NCI-H146 (cell line): ENCODE measurements at regions not wholly inside any gene's neighbourhood (a gene's known extent, or its start where the extent isn't known, plus 50 kb on each side); places are given as distances from the start of the nearest gene placed in this dataset.
A peak's percentile ranks its signal among the peaks of the same experiment; 100 is the strongest.
"Not testable (repeated sequence)": the region's sequence is repeated elsewhere in the genome, so short reads cannot be mapped to it uniquely, and the experiment has no call there.

ENCODE experiments used
- DNase-seq: peaks from one replicate; lab custom pipeline; 2025; lab: John Stamatoyannopoulos, UW

DNA sequence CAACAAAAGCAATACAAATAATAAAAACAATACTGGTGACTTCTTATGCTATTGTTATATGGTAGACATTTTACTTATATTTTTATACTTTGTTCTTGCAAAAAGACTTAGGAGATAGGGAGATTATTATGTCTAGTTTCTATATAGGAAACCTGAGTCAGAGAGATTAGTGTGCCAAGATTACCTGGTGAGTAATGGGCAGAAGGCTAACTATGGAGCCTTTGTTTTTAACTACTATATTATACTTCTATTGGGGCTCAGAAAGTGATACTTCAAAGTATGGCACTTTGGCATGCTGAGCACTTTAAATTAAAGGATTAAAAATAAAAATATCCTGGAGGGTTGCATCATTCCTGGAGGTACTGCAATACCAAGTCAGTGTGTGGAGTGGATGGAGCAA lies 117.5 kb upstream of the CLINT1 start:
- DNase-seq: no peak

DNA sequence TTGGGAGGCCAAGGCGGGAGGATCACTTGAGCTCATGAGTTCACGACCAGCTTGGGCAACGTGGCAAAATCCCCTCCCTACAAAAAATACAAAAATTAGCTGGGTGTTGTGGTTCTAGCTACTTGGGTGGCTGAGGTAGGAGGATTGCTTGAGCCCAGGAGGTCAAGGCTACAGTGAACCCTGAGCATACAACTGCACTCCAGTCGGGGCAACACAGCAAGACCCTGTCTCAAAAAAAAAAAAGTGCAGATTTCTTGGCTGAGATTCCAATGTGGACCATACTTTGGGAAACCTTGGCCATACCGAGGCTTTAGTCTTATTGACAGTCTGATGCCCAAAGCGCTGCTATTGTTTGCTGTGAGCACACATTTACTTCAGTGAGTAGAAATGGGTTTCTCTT lies 113.6 kb upstream of the CLINT1 start:
- no peak for DNase-seq

GRCh38 chr5:157971571-157972216 lies 112.7 kb upstream of the CLINT1 start:
- DNase-seq: peak; percentile 39

- not testable (repeated sequence) for DNase-seq
Measured at GRCh38 chr5:157968570-157968969, 109.6 kb upstream of the CLINT1 start.

GRCh38 chr5:157965989-157966388 lies 107.0 kb upstream of the CLINT1 start:
- no peak for DNase-seq

DNA sequence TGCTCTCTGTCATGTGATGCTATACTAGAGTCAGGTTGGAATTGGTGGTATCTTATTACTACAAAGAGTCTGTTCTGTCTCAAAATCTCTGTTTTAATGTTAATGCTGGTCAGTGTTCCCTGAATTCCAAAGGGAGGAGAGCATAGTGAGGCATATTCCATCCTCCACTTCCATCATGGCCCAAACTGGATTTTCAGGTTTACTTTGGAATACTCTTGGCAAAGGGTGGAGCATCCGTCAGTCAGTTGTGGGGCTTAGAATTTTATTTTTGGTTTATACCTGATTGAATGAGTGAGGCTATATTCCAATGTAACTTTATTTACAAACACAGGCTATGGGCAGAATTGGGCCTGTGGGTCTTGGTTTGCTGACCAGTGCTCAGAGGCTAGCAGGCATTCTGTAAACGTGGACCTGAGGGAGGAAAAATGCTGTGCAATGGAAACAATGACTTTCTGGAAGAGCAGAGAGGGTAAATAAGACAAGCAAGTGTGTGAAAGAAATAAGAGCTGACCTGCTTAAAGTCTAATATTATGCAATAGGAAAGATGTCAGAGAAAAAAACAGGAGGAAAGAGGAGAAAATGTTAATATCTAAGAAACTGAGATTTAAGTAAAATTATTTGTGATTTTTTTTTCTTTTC lies 106.2 kb upstream of the CLINT1 start:
- DNase-seq: no peak

DNA sequence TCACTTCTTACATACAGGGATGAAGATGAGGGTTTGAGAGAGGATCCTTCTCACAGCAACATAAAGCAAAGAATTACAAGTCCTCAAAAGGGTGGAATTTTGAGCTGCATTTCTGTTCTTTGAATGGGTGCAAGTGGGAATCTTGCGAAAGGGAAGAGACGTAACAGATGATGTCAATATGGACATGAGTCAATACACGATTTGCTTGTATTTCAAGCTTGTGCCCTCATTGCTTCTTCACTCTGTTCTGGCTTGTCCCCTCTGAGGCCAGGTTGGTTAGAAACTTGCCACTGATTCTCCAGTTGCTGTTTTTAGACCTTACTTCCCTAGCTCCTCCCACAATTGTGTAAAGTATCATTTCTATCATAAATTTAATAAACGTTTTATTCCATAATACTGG lies 104.8 kb upstream of the CLINT1 start:
- no peak for DNase-seq

DNA sequence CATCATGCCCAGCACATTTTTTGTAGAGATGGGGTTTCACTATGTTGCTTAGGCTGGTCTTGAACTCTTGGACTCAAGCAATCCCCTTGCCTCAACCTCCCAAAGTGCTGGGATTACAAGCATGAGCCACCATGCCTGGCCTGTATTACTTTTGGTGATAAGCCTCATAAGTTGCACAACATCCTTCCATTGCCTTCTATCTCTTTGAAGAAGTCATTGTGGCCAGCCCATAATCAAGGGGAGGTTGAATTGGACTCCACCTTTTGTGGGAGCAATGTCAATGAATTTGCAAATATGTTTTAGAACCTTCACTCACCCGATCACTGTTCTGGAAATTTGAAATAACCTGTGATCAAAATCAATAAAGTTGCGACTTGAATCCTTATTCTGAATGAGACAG lies 104.3 kb upstream of the CLINT1 start:
- no peak for DNase-seq

GRCh38 chr5:157962686-157963085 lies 103.7 kb upstream of the CLINT1 start:
- DNase-seq: not testable (repeated sequence)

DNA sequence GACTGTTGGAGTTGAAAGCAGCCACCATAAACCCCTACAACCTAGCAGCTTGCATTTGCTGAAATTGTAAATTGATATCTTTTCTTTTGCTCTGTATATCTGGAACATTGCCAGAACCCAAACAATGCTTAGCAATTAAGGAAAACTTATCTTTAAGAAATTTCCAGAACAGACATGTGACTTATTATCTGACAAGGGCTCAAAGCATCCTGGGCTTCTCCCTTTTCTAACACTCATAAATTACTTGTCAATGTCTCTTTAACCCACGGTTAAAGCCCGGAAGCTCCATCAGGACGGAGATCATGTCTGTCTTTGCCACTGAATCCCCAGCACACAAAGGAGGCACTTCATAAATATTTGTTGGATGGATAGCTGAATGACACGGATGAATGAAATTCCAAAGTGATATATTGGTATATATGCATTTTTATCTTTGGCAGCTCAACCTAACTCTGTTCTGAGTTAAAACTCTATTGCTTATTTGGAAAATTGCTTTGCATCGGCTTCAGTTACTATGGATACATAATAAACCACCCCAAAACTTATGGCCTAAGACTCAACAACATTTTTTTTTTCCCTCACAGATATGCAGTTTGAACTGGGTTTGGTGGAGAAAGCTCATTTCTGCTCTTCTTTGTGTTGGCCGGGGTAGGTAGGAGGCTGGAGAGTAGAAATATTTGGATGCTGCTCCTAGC lies 103.1 kb upstream of the CLINT1 start:
- peak; percentile 51 for DNase-seq

- DNase-seq: peak; percentile 20
Measured at GRCh38 chr5:157961176-157961575, 102.2 kb upstream of the CLINT1 start.

GRCh38 chr5:157959370-157959769 lies 100.4 kb upstream of the CLINT1 start:
- peak; percentile 16 for DNase-seq

GRCh38 chr5:157956271-157956885 lies 97.4 kb upstream of the CLINT1 start:
- peak; percentile 9 for DNase-seq

DNA sequence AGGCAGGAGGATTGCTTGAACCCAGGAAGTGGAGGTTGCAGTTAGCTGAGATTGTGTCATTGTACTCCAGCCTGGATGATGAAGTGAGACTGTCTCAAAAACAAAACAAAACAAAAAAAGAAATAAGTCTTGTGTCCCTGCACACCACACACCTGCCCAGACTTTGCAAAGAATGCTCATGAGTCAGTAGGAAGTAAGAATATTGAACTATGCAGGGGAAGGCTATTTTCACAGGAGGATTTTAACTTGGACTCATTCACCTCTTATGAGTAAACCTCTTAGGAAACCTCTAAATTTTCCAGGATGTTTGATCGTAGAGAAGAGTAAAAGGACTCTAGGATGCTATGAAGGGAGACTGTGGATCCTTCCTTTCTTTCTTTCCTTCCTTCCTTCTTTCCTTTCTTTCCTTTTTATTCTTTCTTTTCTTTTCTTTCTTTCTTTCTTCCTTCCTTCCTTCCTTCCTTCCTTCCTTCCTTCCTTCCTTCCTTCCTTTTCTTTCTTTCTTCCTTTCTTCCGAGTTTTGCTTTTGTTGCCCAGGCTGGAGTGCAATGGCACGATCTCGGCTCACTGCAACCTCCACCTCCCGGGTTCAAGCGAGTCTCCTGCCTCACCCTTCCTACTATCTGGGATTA lies 96.7 kb upstream of the CLINT1 start:
- DNase-seq: no peak

DNA sequence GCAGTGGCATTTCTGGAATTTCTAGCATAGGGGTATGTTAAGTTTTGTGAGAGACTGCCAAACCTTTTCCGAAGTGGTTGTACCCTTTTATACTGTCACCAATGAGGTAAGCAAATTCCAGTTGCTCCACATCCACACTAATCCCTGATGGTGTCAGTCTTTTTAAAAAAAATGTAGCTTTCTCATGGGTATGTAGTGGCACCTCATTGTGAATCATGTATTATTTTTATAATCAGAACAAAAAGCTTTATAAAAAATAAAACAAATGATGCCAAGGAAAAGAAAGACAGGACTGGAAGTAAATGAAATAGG lies 93.4 kb upstream of the CLINT1 start:
- DNase-seq: no peak

- peak; percentile 27 for DNase-seq
Measured at GRCh38 chr5:157951673-157952373, 92.9 kb upstream of the CLINT1 start.

DNA sequence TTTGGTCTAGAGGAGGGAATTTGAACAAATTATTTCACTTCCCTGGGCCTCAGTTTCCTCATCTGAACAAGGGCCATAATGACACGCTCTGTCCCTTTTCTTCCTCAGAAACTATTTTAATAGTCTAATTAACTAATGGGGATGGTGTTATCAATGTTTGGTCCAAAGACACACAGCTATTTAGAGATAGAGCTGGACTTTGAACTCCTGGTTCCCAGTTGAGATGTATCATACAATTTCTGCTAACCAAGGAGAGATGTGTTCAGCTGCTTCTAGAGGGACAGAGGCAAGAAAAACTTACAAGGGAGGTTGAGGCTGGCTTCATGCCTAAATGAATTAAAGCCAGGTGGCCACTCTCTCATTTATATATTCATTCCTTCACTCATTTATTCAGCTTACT lies 90.6 kb upstream of the CLINT1 start:
- no peak for DNase-seq

- DNase-seq: peak; percentile 87
Measured at GRCh38 chr5:157948738-157949410, 89.9 kb upstream of the CLINT1 start.

DNA sequence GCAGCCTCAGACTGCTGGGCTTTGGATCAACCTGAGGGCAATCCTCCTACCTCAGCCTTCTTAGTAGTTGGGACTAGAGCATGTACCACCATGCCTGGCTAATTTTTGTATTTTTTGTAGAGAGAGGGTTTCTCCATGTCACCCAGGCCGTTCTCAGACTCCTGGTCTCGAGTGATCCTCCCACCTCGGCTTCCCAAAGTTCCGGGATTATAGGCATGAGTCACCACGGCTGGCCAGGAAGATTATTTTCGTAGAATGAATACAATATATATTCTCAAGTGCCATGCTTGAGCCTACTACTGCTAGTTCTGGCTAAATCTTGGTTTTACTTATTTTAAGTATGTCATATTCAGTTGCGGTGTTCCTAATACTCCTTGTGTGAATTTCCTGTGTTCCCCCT lies 88.2 kb upstream of the CLINT1 start:
- no peak for DNase-seq

GRCh38 chr5:157945822-157946221 lies 86.9 kb upstream of the CLINT1 start:
- DNase-seq: not testable (repeated sequence)

DNA sequence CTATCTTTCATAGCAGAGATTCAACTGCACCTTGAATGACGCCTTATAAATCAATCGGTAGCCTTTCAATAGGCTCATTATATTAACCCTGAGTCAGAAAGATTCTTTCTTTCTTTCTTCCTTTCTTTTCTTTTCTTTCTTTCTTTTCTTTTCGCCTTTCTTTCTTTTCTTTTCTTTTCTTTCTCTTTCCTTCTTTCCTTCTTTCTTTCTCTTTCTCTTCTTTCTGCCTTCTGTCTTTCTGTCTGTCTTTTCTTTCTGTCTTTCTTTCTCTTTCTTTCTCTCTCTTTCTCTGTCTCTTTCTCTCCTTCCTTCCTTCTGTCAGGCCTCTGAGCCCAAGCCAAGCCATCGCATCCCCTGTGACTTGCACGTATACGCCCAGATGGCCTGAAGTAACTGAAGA lies 86.0 kb upstream of the CLINT1 start:
- no peak for DNase-seq
